ENCODE measurements at regions not wholly inside any gene's neighbourhood (a gene's known extent, or its start where the extent isn't known, plus 50 kb on each side); places are given as distances from the start of the nearest gene placed in this dataset.

GRCh38 chr6:132204591-132204990 is 196.7 kb downstream of the MOXD1 start:
- Histone ChIP-seq H4K20me1 (ENCODE audit: insufficient read depth) (no peaks in the 10 kb centered on the region), H2AFZ (ENCODE audit: low read depth) (no peak overlapping the region), H3F3A (replicated peaks; ENCODE audit: insufficient read depth) (peaks cover 8% of the 10 kb centered on the region), H3K9ac (no peak overlapping the region), H3K27ac (ENCODE audit: low read depth in 2 of 2, low read length in 1 of 2) (peak overlapping the region in 1 of 2 experiments; percentile 9; a peak in 1 of 4 replicates), H3K9me3 (no peaks in the 10 kb centered on the region; the same call in 1 of the 2 replicates), H3K36me3 (replicated peaks in 1 of 2; ENCODE audit: control insufficient read depth in 1 of 2, insufficient read depth in 2 of 2, low read length in 1 of 2) (no peaks in the 10 kb centered on the region), H3K27me3 (ENCODE audit: insufficient read depth) (no peaks in the 10 kb centered on the region), H3K4me2 (no peak overlapping the region), H3K79me2 (ENCODE audit: insufficient read depth) (no peaks in the 10 kb centered on the region), H3K4me1 (ENCODE audit: control insufficient read depth in 1 of 2, insufficient read depth in 2 of 2, low read depth in 1 of 2, low read length in 1 of 2) (0 out of 4 replicates have a peak, but pooled peaks cover 0 to 4% of the 10 kb centered on the region in 2 experiments), H3K4me3 (ENCODE audit: low read depth in 2 of 2, low read length in 1 of 2) (no peak overlapping the region), H3K9me2 (no peaks in the 10 kb centered on the region)
- CTCF ChIA-PET = no interaction called here
- TF ChIP-seq, protein P1, sequence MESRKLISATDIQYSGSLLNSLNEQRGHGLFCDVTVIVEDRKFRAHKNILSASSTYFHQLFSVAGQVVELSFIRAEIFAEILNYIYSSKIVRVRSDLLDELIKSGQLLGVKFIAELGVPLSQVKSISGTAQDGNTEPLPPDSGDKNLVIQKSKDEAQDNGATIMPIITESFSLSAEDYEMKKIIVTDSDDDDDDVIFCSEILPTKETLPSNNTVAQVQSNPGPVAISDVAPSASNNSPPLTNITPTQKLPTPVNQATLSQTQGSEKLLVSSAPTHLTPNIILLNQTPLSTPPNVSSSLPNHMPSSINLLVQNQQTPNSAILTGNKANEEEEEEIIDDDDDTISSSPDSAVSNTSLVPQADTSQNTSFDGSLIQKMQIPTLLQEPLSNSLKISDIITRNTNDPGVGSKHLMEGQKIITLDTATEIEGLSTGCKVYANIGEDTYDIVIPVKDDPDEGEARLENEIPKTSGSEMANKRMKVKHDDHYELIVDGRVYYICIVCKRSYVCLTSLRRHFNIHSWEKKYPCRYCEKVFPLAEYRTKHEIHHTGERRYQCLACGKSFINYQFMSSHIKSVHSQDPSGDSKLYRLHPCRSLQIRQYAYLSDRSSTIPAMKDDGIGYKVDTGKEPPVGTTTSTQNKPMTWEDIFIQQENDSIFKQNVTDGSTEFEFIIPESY (IDR thresholded peaks at IDR 0.05; ENCODE audit: borderline replicate concordance, low read depth) = no peak
- no peak for TF ChIP-seq EP300 (IDR thresholded peaks at IDR 0.05; ENCODE audit: borderline replicate concordance in 1 of 2, low read depth in 1 of 2, low read length in 1 of 2)
- TF ChIP-seq SIN3A (IDR thresholded peaks at IDR 0.05; ENCODE audit: borderline replicate concordance, low read depth, low read length) = no peak
- TF ChIP-seq RCOR1 (IDR thresholded peaks at IDR 0.05; ENCODE audit: low read length) = no peak
- TF ChIP-seq GABPA (IDR thresholded peaks at IDR 0.05; ENCODE audit: low read depth) = no peak
- TF ChIP-seq, protein P2, sequence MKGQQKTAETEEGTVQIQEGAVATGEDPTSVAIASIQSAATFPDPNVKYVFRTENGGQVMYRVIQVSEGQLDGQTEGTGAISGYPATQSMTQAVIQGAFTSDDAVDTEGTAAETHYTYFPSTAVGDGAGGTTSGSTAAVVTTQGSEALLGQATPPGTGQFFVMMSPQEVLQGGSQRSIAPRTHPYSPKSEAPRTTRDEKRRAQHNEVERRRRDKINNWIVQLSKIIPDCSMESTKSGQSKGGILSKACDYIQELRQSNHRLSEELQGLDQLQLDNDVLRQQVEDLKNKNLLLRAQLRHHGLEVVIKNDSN (IDR thresholded peaks at IDR 0.05; ENCODE audit: borderline replicate concordance, low read depth) = no peak
- no peak for TF ChIP-seq TAF1 (IDR thresholded peaks at IDR 0.05; ENCODE audit: borderline replicate concordance, low read depth, low read length)
- no peak for TF ChIP-seq SMC3 (IDR thresholded peaks at IDR 0.05; ENCODE audit: low read depth, low read length)
- no peak for TF ChIP-seq FOSL2 (IDR thresholded peaks at IDR 0.05; ENCODE audit: borderline replicate concordance, low read depth)
- TF ChIP-seq, protein P3, sequence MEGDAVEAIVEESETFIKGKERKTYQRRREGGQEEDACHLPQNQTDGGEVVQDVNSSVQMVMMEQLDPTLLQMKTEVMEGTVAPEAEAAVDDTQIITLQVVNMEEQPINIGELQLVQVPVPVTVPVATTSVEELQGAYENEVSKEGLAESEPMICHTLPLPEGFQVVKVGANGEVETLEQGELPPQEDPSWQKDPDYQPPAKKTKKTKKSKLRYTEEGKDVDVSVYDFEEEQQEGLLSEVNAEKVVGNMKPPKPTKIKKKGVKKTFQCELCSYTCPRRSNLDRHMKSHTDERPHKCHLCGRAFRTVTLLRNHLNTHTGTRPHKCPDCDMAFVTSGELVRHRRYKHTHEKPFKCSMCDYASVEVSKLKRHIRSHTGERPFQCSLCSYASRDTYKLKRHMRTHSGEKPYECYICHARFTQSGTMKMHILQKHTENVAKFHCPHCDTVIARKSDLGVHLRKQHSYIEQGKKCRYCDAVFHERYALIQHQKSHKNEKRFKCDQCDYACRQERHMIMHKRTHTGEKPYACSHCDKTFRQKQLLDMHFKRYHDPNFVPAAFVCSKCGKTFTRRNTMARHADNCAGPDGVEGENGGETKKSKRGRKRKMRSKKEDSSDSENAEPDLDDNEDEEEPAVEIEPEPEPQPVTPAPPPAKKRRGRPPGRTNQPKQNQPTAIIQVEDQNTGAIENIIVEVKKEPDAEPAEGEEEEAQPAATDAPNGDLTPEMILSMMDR (IDR thresholded peaks at IDR 0.05) = no peak
- WGBS (ENCODE audit: low lambda C conversion rate) = 68% methylated on average over 4 of the region's 4 CpGs
- no peak for DNase-seq
- POLR2A ChIA-PET = no interaction called here

- Histone ChIP-seq H4K20me1 (ENCODE audit: insufficient read depth) (no peaks in the 10 kb centered on the region), H3F3A (replicated peaks; ENCODE audit: insufficient read depth) (peaks cover 22% of the 10 kb centered on the region), H3K4me2 (no peak overlapping the region), H3K9me2 (no peaks in the 10 kb centered on the region), H2AFZ (ENCODE audit: low read depth) (no peak overlapping the region), H3K36me3 (replicated peaks in 1 of 2; ENCODE audit: control insufficient read depth in 1 of 2, insufficient read depth in 2 of 2, low read length in 1 of 2) (no peaks in the 10 kb centered on the region), H3K27me3 (ENCODE audit: insufficient read depth) (no peaks in the 10 kb centered on the region), H3K9ac (no peak overlapping the region), H3K27ac (ENCODE audit: low read depth in 2 of 2, low read length in 1 of 2) (peak overlapping the region in 1 of 2 experiments; percentile 56; a peak in 1 of 4 replicates), H3K79me2 (ENCODE audit: insufficient read depth) (no peaks in the 10 kb centered on the region), H3K9me3 (no peaks in the 10 kb centered on the region; the same call in 1 of the 2 replicates), H3K4me1 (ENCODE audit: control insufficient read depth in 1 of 2, insufficient read depth in 2 of 2, low read depth in 1 of 2, low read length in 1 of 2) (peaks cover 0 to 17% of the 10 kb centered on the region in 2 experiments; a peak in 2 of 4 replicates), H3K4me3 (ENCODE audit: low read depth in 2 of 2, low read length in 1 of 2) (no peak overlapping the region)
- DNase-seq = no peak
- ChIA-PET CTCF (no interaction called here), POLR2A (interaction anchor here (0.6 kb wide), 1 partner anchor 67 kb away, joined by 4 read pairs; no protein-coding TSS in a partner anchor)
- WGBS (ENCODE audit: low lambda C conversion rate) = 38% methylated on average over 4 of the region's 4 CpGs
- TF ChIP-seq FOXM1 (IDR thresholded peaks at IDR 0.05; ENCODE audit: low read depth) (no peak), RAD21 (IDR thresholded peaks at IDR 0.05; ENCODE audit: low read length) (no peak), MXI1 (IDR thresholded peaks at IDR 0.05; ENCODE audit: low read depth, low read length) (no peak), NRF1 (IDR thresholded peaks at IDR 0.05; ENCODE audit: low read depth, low read length) (no peak), ELF1 (IDR thresholded peaks at IDR 0.05) (no peak), PBX3 (IDR thresholded peaks at IDR 0.05) (no peak), MEF2A (IDR thresholded peaks at IDR 0.05; ENCODE audit: borderline replicate concordance, low read depth) (no peak), FOSL2 (IDR thresholded peaks at IDR 0.05; ENCODE audit: borderline replicate concordance, low read depth) (no peak), TCF12 (IDR thresholded peaks at IDR 0.05) (0 out of 2 replicates have a peak, but pooled peaks have one; percentile 4)
- TF ChIP-seq, protein P4, sequence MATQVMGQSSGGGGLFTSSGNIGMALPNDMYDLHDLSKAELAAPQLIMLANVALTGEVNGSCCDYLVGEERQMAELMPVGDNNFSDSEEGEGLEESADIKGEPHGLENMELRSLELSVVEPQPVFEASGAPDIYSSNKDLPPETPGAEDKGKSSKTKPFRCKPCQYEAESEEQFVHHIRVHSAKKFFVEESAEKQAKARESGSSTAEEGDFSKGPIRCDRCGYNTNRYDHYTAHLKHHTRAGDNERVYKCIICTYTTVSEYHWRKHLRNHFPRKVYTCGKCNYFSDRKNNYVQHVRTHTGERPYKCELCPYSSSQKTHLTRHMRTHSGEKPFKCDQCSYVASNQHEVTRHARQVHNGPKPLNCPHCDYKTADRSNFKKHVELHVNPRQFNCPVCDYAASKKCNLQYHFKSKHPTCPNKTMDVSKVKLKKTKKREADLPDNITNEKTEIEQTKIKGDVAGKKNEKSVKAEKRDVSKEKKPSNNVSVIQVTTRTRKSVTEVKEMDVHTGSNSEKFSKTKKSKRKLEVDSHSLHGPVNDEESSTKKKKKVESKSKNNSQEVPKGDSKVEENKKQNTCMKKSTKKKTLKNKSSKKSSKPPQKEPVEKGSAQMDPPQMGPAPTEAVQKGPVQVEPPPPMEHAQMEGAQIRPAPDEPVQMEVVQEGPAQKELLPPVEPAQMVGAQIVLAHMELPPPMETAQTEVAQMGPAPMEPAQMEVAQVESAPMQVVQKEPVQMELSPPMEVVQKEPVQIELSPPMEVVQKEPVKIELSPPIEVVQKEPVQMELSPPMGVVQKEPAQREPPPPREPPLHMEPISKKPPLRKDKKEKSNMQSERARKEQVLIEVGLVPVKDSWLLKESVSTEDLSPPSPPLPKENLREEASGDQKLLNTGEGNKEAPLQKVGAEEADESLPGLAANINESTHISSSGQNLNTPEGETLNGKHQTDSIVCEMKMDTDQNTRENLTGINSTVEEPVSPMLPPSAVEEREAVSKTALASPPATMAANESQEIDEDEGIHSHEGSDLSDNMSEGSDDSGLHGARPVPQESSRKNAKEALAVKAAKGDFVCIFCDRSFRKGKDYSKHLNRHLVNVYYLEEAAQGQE (IDR thresholded peaks at IDR 0.05; ENCODE audit: low read depth, low read length) = peak; percentile 84
Observed at GRCh38 chr6:132202574-132202973, 198.7 kb downstream of the MOXD1 start.

Measured in SK-N-SH (cell line).